EL (cell line): ENCODE measurements at regions not wholly inside any gene's neighbourhood (a gene's known extent, or its start where the extent isn't known, plus 50 kb on each side); places are given as distances from the start of the nearest gene placed in this dataset.

ENCODE experiments used
- DNase-seq: peaks from one replicate; pipeline ENCODE4 v3.0.0-alpha.2; 2016

DNA sequence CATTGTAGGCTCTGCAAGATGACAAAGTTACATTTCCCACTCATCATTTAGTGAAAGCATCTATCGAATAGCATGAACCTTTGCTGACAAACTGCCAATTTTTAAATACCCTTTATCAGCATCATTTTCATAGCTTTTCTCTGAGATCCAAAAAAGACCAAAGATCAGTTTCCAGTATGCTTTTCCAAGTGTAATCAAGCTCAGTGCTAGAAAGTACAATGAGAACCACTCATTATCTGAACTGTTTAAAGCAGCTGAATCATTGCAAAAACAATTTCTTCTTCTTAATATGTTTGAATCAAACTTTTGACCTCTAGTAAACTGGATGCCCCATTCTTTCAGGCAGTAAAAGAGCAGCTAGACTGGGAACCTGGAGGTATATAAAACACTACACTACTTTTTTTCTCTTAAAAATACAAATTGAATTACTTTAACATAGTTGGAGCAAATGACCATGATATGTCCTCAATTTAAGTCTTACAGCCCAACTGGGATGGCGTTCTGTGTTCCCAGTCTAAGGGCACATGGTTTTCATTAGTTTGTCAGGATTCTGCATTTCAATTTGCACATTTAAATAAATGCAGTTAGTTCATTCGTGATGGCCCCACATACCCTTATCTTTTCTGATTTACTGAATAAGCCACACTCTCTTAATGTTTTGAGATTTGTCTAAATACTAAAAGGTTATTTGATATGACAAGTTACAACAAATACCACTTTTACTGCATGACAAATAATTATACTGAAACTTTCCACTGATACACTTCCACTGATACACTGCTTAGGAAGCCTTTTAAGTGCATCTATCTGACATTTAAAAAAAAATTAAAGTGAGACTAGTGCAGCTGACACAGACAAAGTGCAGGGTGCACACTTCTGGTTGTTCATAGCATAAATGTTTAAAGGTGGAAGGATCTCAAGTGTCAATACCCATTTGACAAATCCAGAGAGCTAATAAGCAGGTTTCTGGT is 146.0 kb upstream of the FRMD4B start:
- DNase-seq, result no peak

GRCh38 chr3:69530554-69530953 is 144.7 kb upstream of the FRMD4B start:
- no peak for DNase-seq

- no peak for DNase-seq
These were observed 141.6 kb upstream of the FRMD4B start for GRCh38 chr3:69527498-69527897.

- no peak for DNase-seq
These were observed 138.9 kb upstream of the FRMD4B start for GRCh38 chr3:69524816-69525215.

DNA sequence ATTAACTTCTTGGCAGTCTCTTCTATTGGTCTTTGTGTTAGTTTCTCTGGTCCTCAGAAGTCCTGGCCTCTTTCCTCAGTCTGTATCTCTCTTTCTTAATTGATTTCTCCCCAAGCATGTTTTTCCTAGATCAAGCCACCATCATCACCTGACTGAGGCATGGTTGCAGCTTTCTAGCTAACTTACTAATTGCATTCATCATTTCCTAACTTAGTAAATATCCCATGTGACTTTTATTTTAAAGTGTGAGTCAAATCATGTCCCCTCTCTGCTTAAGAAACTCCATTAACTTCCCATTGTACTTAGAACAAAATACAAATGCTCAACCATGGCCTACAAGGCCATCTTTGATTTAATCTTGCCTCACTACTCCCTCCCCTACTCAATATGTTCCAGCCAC is 135.4 kb upstream of the FRMD4B start:
- DNase-seq, result no peak

GRCh38 chr3:69511361-69511760 is 125.5 kb upstream of the FRMD4B start:
- no peak for DNase-seq

DNA sequence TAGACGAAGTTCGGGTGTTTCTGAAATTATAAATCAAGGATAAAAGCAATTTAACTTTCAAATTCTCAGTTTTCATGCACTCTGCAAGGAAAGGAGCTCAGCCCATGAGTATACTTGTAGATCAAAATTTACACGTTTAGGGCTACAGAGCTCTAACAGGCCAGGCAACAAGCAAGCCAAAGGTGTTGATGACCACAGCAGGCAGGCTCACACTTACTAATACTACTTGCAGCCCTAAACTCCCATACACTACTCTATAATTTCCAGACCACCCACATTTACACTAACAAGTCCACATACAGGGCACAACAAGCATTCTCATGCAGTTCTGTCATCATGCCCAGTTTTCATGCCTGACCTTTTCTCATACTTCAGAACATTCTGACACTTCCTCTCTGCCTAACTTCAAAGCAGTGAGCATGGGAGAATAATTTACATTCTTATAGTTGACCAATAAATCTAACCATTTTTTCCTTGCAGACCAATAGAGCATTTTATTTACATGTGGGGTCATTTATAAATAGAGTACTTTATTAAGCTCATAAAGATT is 124.7 kb upstream of the FRMD4B start:
- DNase-seq, result no peak

DNA sequence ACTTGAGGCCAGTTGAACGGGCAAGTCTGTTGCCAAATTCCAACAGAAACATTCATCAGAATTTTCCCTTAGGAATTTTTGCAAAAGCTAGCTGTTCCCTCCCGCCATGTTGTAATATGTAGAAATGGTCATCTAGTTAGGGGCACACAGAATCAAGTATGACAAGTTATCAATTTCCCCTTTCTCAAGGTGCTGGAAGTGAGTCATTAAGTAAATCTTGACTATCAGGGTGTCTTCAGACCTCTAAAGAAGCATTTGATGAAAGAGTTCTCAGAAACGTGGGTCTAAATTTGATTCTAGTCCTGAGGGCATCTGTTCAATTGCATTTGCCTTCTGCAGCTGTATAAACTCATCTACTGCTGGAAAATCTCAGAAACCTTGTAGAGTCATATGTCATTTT is 123.4 kb upstream of the FRMD4B start:
- no peak for DNase-seq

DNA sequence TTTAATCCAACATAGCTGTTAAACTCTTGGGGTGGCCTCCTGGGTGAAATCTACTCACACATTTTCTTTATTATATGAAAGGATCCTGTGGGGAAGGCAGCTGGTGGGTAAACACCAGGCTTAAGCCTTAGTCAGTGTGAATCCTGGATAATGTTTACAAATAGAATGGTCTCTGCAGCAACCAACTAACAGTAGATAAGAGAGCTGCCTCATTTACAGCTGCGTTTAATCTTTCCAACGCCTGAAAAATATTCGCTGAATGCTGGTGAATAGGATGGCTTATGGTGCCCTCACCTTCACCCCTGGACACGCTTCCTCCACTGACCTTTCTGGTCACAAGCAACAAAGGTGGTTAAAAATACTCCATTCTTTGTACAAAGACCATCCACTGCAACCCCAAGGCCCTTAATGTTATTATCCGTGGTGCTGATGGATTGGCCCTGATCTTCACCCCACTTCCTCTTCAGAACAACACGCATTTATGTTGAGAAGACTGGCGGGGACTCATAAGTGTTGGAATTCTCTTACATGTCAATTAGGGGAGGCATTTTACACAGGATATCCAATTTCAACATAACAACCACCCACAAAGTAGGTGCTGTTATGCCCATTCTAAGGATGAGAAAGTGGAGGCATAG is 120.0 kb upstream of the FRMD4B start:
- DNase-seq, result no peak

GRCh38 chr3:69504232-69504631 is 118.3 kb upstream of the FRMD4B start:
- no peak for DNase-seq

- DNase-seq, result no peak
These were observed 114.7 kb upstream of the FRMD4B start for GRCh38 chr3:69500604-69501003.

GRCh38 chr3:69499899-69500421 is 114.1 kb upstream of the FRMD4B start:
- peak; percentile 8 for DNase-seq

DNA sequence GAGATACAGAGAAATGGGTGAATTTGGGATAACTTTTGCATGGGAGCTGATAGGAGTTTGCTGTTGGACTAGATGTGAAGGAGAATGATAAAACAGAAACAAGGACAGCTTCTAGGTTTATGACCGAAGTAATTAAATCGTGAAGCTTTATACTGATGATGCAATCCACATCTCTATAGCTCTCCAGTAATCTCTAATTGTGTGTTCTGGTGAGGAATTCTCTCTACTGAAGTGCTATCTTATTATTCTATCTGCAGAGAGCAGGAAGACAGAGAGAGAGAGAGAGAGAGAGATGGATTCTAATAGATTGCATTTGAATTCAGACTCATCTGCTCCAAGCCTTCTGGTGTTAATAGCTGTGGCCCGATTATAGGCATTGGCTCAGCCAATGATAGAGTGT is 113.5 kb upstream of the FRMD4B start:
- no peak for DNase-seq

- DNase-seq, result no peak
These were observed 111.0 kb upstream of the FRMD4B start for GRCh38 chr3:69496856-69497255.

GRCh38 chr3:69494185-69494584 is 108.3 kb upstream of the FRMD4B start:
- no peak for DNase-seq

- no peak for DNase-seq
These were observed 107.3 kb upstream of the FRMD4B start for GRCh38 chr3:69493157-69493556.

DNA sequence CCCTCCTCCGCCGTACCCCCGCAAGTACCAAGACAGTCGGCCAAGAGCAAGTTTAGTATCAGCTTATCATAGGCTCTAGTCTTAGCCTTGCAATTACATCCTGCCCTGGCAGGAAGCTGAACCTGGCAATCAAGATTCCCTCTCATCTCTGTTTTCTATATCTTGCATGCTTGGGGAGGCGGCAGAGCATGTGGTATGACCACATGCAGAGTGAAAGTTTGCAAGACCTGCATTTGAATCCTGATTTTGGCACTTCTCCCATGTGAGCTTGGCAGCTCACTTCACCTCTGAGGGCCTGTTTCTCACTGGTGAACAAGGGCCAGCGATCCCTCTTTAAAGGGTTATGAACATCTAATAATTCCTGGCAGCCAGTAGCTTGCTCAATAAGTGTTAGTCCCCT is 106.1 kb upstream of the FRMD4B start:
- no peak for DNase-seq

DNA sequence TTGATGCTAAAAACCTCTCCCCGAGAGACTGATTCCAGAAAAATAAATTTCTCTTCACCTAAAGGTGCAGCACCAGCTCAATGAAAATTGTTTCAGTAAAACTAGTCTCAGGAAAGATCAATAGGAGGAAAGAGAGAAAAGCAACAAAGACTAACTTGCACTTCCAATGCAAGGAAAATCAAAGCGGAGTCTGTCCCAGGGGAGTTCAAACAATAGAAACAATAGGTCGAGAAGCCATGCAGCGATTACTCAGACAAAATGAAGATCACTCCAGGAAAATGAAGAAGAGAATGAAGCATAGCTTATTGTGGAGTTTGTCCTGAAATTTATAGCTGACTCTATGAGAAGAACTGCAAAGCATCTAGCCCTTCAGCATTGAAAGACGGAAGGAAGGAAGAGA is 105.1 kb upstream of the FRMD4B start:
- no peak for DNase-seq

DNA sequence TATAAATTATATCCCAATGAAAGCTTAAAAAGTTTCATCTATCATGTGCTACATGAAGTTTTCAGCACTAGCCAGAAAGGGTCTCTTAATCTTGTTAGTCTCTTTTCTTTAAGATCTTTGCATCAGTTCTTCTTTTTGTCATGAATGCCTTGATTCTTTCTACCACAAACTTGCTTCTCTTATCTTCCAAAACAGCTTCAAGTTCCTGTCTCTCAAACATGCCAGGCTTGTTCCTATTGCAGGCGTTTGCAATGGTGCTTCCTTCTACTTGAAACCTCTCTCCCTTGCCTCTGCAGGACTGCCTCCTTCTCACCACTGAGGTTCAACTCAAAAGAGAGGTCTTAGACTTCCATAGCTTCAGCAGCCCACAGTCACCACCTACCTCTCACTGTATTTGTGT is 104.3 kb upstream of the FRMD4B start:
- no peak for DNase-seq

DNA sequence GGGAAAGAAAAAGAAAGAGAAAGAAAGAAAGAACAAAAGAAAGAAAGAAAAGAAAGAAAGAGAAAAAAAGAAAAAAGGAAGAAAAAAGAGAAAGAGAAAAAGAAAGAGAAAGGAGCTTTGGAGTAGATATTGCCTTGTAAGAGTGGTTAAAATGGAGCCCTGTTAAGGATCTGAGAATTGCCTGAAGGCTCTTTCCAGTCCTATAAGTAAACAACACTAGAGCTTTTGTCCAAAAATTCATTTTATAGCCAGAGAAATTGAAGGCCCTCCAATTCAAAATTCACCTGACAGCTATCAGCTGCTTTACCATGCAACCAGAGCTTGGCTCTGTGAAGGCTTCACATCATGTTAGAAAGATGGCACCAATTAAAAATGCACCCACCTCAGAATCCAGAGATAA is 102.1 kb upstream of the FRMD4B start:
- no peak for DNase-seq

- DNase-seq, result no peak
These were observed 99.6 kb upstream of the FRMD4B start for GRCh38 chr3:69485489-69485888.

DNA sequence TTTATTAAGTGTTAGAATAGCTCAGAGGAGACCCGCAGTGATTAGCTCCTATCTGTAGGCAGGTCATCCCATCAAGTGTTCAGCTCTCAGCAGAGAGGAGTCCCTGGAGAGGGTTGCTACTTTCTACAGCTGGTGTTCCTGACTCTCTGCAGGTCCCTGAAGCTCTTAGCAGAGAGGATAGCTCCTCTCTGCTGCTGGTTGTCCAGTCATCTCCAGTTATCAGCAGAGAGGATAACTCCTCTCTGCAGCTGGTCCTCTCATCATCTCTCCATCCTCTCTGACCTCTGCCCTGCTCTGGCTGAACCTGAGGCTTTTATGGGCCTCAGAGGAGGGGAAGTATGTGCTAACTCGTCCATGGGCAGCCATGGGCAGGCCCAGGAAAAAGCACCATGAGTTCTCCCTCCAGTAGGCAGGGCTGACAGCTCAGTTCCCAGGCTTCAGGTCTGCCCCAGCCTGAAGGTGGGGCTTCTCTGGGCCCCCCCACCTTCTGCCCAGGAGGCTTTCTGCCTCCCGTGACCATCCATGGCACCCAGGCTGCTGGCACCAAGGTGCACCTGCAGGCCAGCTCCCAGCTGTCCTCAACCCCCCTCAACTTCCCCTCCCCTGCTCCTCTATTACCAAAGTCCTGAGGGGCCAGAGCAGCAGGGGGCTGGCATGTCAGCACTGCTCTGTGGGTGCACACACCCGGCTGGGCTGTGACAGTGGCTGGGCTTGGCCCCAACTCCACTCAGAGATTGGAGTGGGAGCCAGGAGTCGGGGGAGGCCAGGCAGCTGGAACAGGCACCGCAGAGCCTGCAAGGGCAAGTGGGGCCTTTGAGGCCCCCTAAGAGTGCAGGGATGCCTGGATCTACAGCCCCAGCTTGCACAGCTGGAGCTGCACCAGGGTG is 98.9 kb upstream of the FRMD4B start:
- no peak for DNase-seq

GRCh38 chr3:69483449-69483848 is 97.6 kb upstream of the FRMD4B start:
- no peak for DNase-seq
